CD14-positive monocyte (primary cell): ENCODE measurements at regions not wholly inside any gene's neighbourhood (a gene's known extent, or its start where the extent isn't known, plus 50 kb on each side); places are given as distances from the start of the nearest gene placed in this dataset.

ENCODE experiments used
- DNase-seq, 3 donors: peaks; one replicate each; pipeline ENCODE4 v3.0.0-alpha.2; 2011 to 2022
- H2AFZ ChIP-seq: 2 replicates; pipeline ENCODE4 v1.6.0; 2012; ENCODE audit warnings: mild to moderate bottlenecking, low read depth, low read length, inconsistent platforms; ENCODE audit not compliant: insufficient read depth, poor library complexity, severe bottlenecking
- H3K27ac ChIP-seq, 2 donors: 1 replicate in 1 of 2; 2 replicates in 1 of 2; pipeline ENCODE4 v1.5.1; 2012 to 2013; ENCODE audit warnings: low read length in 2 of 2, control low read depth in 1 of 2, inconsistent platforms in 1 of 2, low read depth in 1 of 2, mild to moderate bottlenecking in 1 of 2
- H3K27me3 ChIP-seq, 2 donors: one replicate each; pipeline versions ENCODE4 v1.6.0 to v1.6.1; 2011 to 2013; ENCODE audit warnings: low read length in 2 of 2; ENCODE audit not compliant: control insufficient read depth in 2 of 2, insufficient read depth in 2 of 2
- H3K36me3 ChIP-seq, 2 donors: replicated peaks in 1 of 2; 1 replicate in 1 of 2; 2 replicates in 1 of 2; pipeline versions ENCODE4 v1.5.1 to v1.6.1; 2012 to 2013; ENCODE audit warnings: low read length in 2 of 2, control low read depth in 1 of 2, inconsistent platforms in 1 of 2, mild to moderate bottlenecking in 1 of 2; ENCODE audit not compliant: insufficient read depth in 2 of 2, control insufficient read depth in 1 of 2
- H3K4me1 ChIP-seq, 2 donors: 1 replicate in 1 of 2; 2 replicates in 1 of 2; pipeline versions ENCODE4 v1.5.1 to v1.6.1; 2012 to 2013; ENCODE audit warnings: low read length in 2 of 2, control low read depth in 1 of 2, inconsistent platforms in 1 of 2, mild to moderate bottlenecking in 1 of 2, moderate library complexity in 1 of 2; ENCODE audit not compliant: insufficient read depth in 2 of 2, control insufficient read depth in 1 of 2
- H3K4me2 ChIP-seq: replicated peaks from 2 replicates; pipeline ENCODE3; 2012; ENCODE audit warnings: low read length, moderate library complexity, mild to moderate bottlenecking; ENCODE audit not compliant: poor library complexity, severe bottlenecking; ENCODE audit errors: extremely low read depth
- H3K4me3 ChIP-seq, 3 experiments: fragments of 200-600 bp in 1 of 3; sonication (generic) in 1 of 3; replicated peaks in 1 of 3; 1 replicate in 2 of 3; 2 replicates in 1 of 3; pipeline ENCODE4 v1.5.1; 2011 to 2013; ENCODE audit warnings: low read length in 3 of 3, mild to moderate bottlenecking in 3 of 3, control low read depth in 2 of 3, low read depth in 2 of 3, inconsistent platforms in 1 of 3, moderate library complexity in 1 of 3
- H3K79me2 ChIP-seq: 2 replicates; pipeline ENCODE4 v1.6.0; 2012; ENCODE audit warnings: mild to moderate bottlenecking, control low read depth, inconsistent platforms, low read length, moderate library complexity; ENCODE audit not compliant: insufficient read depth
- H3K9ac ChIP-seq: 2 replicates; pipeline ENCODE4 v1.6.0; 2017; ENCODE audit warnings: low read length, mild to moderate bottlenecking; ENCODE audit not compliant: insufficient read depth, poor library complexity, severe bottlenecking
- H3K9me3 ChIP-seq, 2 donors: replicated peaks in 1 of 2; 1 replicate in 1 of 2; 2 replicates in 1 of 2; pipeline versions ENCODE4 v1.5.1 to v1.6.1; 2012 to 2013; ENCODE audit warnings: low read length in 2 of 2, control low read depth in 1 of 2; ENCODE audit not compliant: control insufficient read depth in 1 of 2, insufficient read depth in 1 of 2
- H4K20me1 ChIP-seq: 2 replicates; pipeline ENCODE4 v1.6.0; 2012; ENCODE audit warnings: mild to moderate bottlenecking, low read length, control low read depth, moderate library complexity; ENCODE audit not compliant: insufficient read depth
- H3K27ac Mint-ChIP-seq, 7 donors: one replicate each; pipeline ENCODE4 v1.8.0; 2020; ENCODE audit warnings: mild to moderate bottlenecking in 7 of 7, mixed read lengths in 7 of 7, moderate library complexity in 6 of 7, inconsistent platforms in 2 of 7
- H3K27me3 Mint-ChIP-seq, 3 donors: one replicate each; pipeline ENCODE4 v1.8.0; 2021 to 2022; ENCODE audit warnings: low read depth in 3 of 3, mild to moderate bottlenecking in 3 of 3, mixed read lengths in 3 of 3, moderate library complexity in 3 of 3, inconsistent platforms in 1 of 3
- H3K36me3 Mint-ChIP-seq, 2 donors: one replicate each; pipeline ENCODE4 v1.8.0; 2020; ENCODE audit warnings: mixed read lengths in 2 of 2, inconsistent platforms in 1 of 2, mild to moderate bottlenecking in 1 of 2
- H3K4me1 Mint-ChIP-seq: one replicate; pipeline ENCODE4 v1.8.0; 2020; ENCODE audit warnings: mild to moderate bottlenecking, mixed read lengths
- H3K4me3 Mint-ChIP-seq, 2 donors: one replicate each; pipeline ENCODE4 v1.8.0; 2020; ENCODE audit warnings: mild to moderate bottlenecking in 2 of 2, mixed read lengths in 2 of 2, moderate library complexity in 1 of 2
- H3K9me3 Mint-ChIP-seq, 7 donors: one replicate each; pipeline ENCODE4 v1.8.0; 2020 to 2022; ENCODE audit warnings: mixed read lengths in 7 of 7, mild to moderate bottlenecking in 6 of 7, moderate library complexity in 6 of 7, inconsistent platforms in 2 of 7
- CTCF ChIP-seq: fragments of 200-600 bp; IDR thresholded peaks from one replicate; pipeline ENCODE4 v1.8.0; 2022; ENCODE audit warnings: antibody characterized with exemption, mild to moderate bottlenecking
- WGBS: methylation state at CpG from one replicate; pipeline ENCODE4 v1.1.5; 2013; ENCODE audit warnings: missing lambda C conversion rate; ENCODE audit not compliant: insufficient coverage; 5-methylcytosine and 5-hydroxymethylcytosine counted together
- intact Hi-C, 2 donors: fragments of 100-400 bp; cut with micrococcal nuclease; formaldehyde crosslinking; loops; one replicate each; pipeline versions ENCODE4 v1.15.0 to v1.15.1; 2023

- H3K4me2 ChIP-seq, result no peak overlapping the region
- H3K9me3 Mint-ChIP-seq, result peaks cover 0 to 6% (median 2%) of the 10 kb centered on the region in 7 donors
- DNase-seq, result no peak
- H3K27ac ChIP-seq, result no peak overlapping the region
- H3K27ac Mint-ChIP-seq, result no peak overlapping the region
- no peaks in the 10 kb centered on the region for H3K79me2 ChIP-seq
- H3K4me1 Mint-ChIP-seq, result no peaks in the 10 kb centered on the region
- no peak overlapping the region for H2AFZ ChIP-seq
- H3K36me3 ChIP-seq, result no peaks in the 10 kb centered on the region
- no peak for TF ChIP-seq CTCF
- H3K27me3 Mint-ChIP-seq, result peaks cover 0 to 3% (median 0%) of the 10 kb centered on the region in 3 donors
- 96% methylated on average over 7 of the region's 8 CpGs for WGBS
- no peaks in the 10 kb centered on the region for H3K36me3 Mint-ChIP-seq
- H3K4me3 ChIP-seq, result no peak overlapping the region
- no peak overlapping the region for H3K4me3 Mint-ChIP-seq
- intact Hi-C loops, result no loop called here
- no peaks in the 10 kb centered on the region for H3K4me1 ChIP-seq
- H3K27me3 ChIP-seq, result no peaks in the 10 kb centered on the region
- H3K9me3 ChIP-seq, result no peaks in the 10 kb centered on the region
- H3K9ac ChIP-seq, result no peak overlapping the region
- no peaks in the 10 kb centered on the region for H4K20me1 ChIP-seq
Observed at GRCh38 chr4:16315456-16315855, 89.2 kb upstream of the TAPT1 start.

GRCh38 chr4:16310606-16311005, 84.3 kb upstream of the TAPT1 start:
- Histone ChIP-seq H3K36me3 (no peaks in the 10 kb centered on the region), H3K4me1 (no peaks in the 10 kb centered on the region), H3K4me2 (no peak overlapping the region), H3K27ac (no peak overlapping the region), H3K9me3 (no peaks in the 10 kb centered on the region), H3K27me3 (no peaks in the 10 kb centered on the region), H3K9ac (no peak overlapping the region), H3K79me2 (no peaks in the 10 kb centered on the region), H4K20me1 (no peaks in the 10 kb centered on the region), H3K4me3 (no peak overlapping the region), H2AFZ (no peak overlapping the region)
- no peak for DNase-seq
- WGBS, result 80% methylated on average over 2 of the region's 3 CpGs
- Mint-ChIP-seq H3K4me3 (no peak overlapping the region), H3K27me3 (peaks cover 0 to 3% (median 0%) of the 10 kb centered on the region in 3 donors), H3K4me1 (no peaks in the 10 kb centered on the region), H3K27ac (no peak overlapping the region), H3K9me3 (peaks cover 0 to 3% (median 2%) of the 10 kb centered on the region in 7 donors), H3K36me3 (no peaks in the 10 kb centered on the region)
- TF ChIP-seq CTCF, result no peak
- intact Hi-C loops, result no loop called here
